ENCODE measurements at regions not wholly inside any gene's neighbourhood (a gene's known extent, or its start where the extent isn't known, plus 50 kb on each side); places are given as distances from the start of the nearest gene placed in this dataset.
"Not testable (repeated sequence)": the region's sequence is repeated elsewhere in the genome, so short reads cannot be mapped to it uniquely, and the experiment has no call there.

DNA sequence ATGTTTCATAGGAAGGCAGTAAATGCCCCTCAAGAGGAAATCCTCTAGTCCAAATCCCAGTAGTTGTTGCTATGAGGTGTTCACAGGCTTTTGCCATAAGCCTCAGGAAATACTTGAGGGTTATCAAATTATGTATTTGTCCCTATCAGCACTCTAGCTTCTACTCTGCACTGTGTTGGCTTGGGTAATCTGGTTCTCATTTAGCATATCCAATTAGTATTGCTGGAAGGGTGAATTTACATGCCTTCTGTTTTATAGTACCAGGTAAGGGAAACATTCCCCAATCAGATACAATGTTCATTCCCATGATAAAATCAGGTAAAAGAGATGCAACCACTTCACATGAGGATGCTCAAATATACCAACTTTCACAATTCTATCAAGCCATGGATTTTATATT is 211.2 kb downstream of the S1PR1 start:
- intact Hi-C loops (cut with micrococcal nuclease) = no loop called here
- Mint-ChIP-seq H3K4me1 (peaks cover 9% of the 10 kb centered on the region), H3K9me3 (no peaks in the 10 kb centered on the region), H3K4me3 (no peak overlapping the region), H3K27me3 (no peaks in the 10 kb centered on the region), H3K27ac (no peak overlapping the region), H3K36me3 (ENCODE audit: low read depth) (no peaks in the 10 kb centered on the region)
- TF ChIP-seq CTCF (IDR thresholded peaks at IDR 0.05) = no peak
- POLR2A ChIA-PET = no interaction called here
- no peak for DNase-seq
- ATAC-seq (ENCODE audit: low read depth) = no peak
- CTCF ChIA-PET = no interaction called here

DNA sequence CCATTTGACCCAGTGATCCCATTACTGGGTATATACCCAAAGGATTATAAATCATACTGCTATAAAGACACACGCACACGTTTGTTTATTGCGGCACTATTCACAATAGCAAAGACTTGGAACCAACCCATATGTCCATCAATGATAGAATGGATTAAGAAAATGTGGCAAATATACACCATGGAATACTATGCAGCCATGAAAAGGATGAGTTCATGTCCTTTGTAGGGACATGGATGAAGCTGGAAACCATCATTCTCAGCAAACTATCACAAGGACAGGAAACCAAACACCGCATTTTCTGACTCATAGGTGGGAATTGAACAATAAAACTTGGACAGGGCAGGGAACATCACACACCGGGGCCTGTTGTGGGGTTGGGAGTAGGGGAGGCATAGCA is 213.9 kb downstream of the S1PR1 start:
- H3K4me1 Mint-ChIP-seq = peaks cover 29% of the 10 kb centered on the region
- DNase-seq; H3K36me3 Mint-ChIP-seq (ENCODE audit: low read depth); intact Hi-C loops (cut with micrococcal nuclease); H3K27ac Mint-ChIP-seq; H3K4me3 Mint-ChIP-seq; H3K27me3 Mint-ChIP-seq; ATAC-seq (ENCODE audit: low read depth); H3K9me3 Mint-ChIP-seq; POLR2A ChIA-PET: not testable (repeated sequence)
- CTCF ChIA-PET = interaction anchor here (0.6 to 1.0 kb wide), 2 partner anchors 12 to 35 kb away, joined by 3 to 4 read pairs; no protein-coding TSS in a partner anchor

DNA sequence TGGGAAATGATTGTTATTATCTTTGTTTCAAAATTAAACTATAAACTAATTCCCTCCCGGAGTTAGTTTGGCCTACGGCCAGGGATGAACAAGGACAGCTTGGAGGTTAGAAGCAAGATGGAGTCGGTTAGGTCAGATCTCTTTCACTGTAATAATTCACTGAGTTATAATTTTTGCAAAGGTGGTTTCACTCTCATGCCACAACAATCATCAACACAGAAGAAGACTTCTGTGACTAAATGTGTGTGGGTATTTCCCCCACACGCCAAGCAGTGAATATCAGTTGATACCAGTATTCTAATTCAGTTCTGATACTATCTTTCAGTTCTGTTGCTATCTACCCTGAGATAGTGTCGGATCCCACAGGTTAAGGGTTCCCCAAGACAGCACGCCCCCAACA is 215.1 kb downstream of the S1PR1 start:
- ATAC-seq (ENCODE audit: low read depth) (no peak), DNase-seq (no peak)
- intact Hi-C loops (cut with micrococcal nuclease) = no loop called here
- Mint-ChIP-seq H3K4me3 (no peak overlapping the region), H3K9me3 (no peaks in the 10 kb centered on the region), H3K36me3 (ENCODE audit: low read depth) (no peaks in the 10 kb centered on the region), H3K4me1 (peaks cover 29% of the 10 kb centered on the region), H3K27ac (no peak overlapping the region), H3K27me3 (no peaks in the 10 kb centered on the region)
- TF ChIP-seq CTCF (IDR thresholded peaks at IDR 0.05) = no peak
- CTCF ChIA-PET = no interaction called here
- POLR2A ChIA-PET = no interaction called here

DNA sequence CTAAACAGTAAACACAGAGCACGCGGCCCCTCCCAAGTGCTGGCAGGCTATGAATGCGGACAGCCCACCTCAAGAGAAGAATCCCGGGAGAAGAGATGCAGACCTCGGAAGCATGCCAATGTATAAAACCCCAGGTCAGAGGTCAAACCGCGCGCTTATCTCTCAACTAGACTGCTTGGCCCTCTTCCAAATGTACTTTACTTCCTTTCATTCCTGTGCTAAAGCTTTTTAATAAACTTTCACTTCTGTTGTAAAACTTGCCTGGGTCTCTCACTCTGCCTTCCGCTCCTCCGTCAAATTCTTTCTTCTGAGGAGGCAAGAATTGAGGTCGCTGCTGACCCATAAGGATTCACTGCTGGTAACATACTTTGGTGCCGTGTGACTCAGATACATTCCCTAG is 216.0 kb downstream of the S1PR1 start:
- Mint-ChIP-seq H3K27me3 (no peaks in the 10 kb centered on the region), H3K36me3 (ENCODE audit: low read depth) (no peaks in the 10 kb centered on the region), H3K27ac (no peak overlapping the region), H3K9me3 (no peaks in the 10 kb centered on the region), H3K4me3 (no peak overlapping the region), H3K4me1 (peaks cover 29% of the 10 kb centered on the region)
- ChIA-PET CTCF (interaction anchor here (0.9 to 1.3 kb wide), 2 partner anchors 9 to 15 kb away, joined by 3 to 4 read pairs; no protein-coding TSS in a partner anchor), POLR2A (no interaction called here)
- TF ChIP-seq CTCF (IDR thresholded peaks at IDR 0.05) = no peak
- intact Hi-C loops (cut with micrococcal nuclease) = no loop called here
- no peak for ATAC-seq (ENCODE audit: low read depth)
- no peak for DNase-seq

- no peak for TF ChIP-seq CTCF (IDR thresholded peaks at IDR 0.05)
- Mint-ChIP-seq H3K27me3 (no peaks in the 10 kb centered on the region), H3K4me3 (no peak overlapping the region), H3K27ac (no peak overlapping the region), H3K9me3 (no peaks in the 10 kb centered on the region), H3K4me1 (peaks cover 29% of the 10 kb centered on the region), H3K36me3 (ENCODE audit: low read depth) (no peaks in the 10 kb centered on the region)
- POLR2A ChIA-PET = no interaction called here
- intact Hi-C loops (cut with micrococcal nuclease) = no loop called here
- CTCF ChIA-PET = interaction anchor here (0.9 to 1.3 kb wide), 2 partner anchors 10 to 16 kb away, joined by 3 to 4 read pairs; no protein-coding TSS in a partner anchor
- no peak for DNase-seq
- no peak for ATAC-seq (ENCODE audit: low read depth)
Observed at GRCh38 chr1:101453844-101454243, 217.0 kb downstream of the S1PR1 start.

GRCh38 chr1:101455166-101455565 is 218.3 kb downstream of the S1PR1 start:
- Mint-ChIP-seq H3K27me3 (no peaks in the 10 kb centered on the region), H3K4me3 (no peak overlapping the region), H3K4me1 (peaks cover 24% of the 10 kb centered on the region), H3K27ac (no peak overlapping the region), H3K36me3 (ENCODE audit: low read depth) (no peaks in the 10 kb centered on the region), H3K9me3 (no peaks in the 10 kb centered on the region)
- intact Hi-C loops (cut with micrococcal nuclease) = no loop called here
- ChIA-PET CTCF (interaction anchor here (1.6 kb wide), 1 partner anchor 145 kb away, joined by 7 read pairs; no protein-coding TSS in a partner anchor), POLR2A (no interaction called here)
- ATAC-seq (ENCODE audit: low read depth) (no peak), DNase-seq (no peak)
- TF ChIP-seq CTCF (IDR thresholded peaks at IDR 0.05) = no peak

All from activated B cell treated with CpG ODN at 0.5 μM for 24 hours (primary cell).